ENCODE measurements at regions not wholly inside any gene's neighbourhood (a gene's known extent, or its start where the extent isn't known, plus 50 kb on each side); places are given as distances from the start of the nearest gene placed in this dataset.

- TF ChIP-seq, protein P1, sequence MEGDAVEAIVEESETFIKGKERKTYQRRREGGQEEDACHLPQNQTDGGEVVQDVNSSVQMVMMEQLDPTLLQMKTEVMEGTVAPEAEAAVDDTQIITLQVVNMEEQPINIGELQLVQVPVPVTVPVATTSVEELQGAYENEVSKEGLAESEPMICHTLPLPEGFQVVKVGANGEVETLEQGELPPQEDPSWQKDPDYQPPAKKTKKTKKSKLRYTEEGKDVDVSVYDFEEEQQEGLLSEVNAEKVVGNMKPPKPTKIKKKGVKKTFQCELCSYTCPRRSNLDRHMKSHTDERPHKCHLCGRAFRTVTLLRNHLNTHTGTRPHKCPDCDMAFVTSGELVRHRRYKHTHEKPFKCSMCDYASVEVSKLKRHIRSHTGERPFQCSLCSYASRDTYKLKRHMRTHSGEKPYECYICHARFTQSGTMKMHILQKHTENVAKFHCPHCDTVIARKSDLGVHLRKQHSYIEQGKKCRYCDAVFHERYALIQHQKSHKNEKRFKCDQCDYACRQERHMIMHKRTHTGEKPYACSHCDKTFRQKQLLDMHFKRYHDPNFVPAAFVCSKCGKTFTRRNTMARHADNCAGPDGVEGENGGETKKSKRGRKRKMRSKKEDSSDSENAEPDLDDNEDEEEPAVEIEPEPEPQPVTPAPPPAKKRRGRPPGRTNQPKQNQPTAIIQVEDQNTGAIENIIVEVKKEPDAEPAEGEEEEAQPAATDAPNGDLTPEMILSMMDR (IDR thresholded peaks at IDR 0.05; ENCODE audit: low read depth, low read length, poor library complexity, severe bottlenecking), result no peak
- TF ChIP-seq EZH2phosphoT487 (IDR thresholded peaks at IDR 0.05; ENCODE audit: borderline replicate concordance, low read length), result no peak
These were observed 938.2 kb upstream of the CDH8 start for GRCh38 chr16:62974424-62974823.

All from DOHH2 (cell line).